ENCODE measurements at regions not wholly inside any gene's neighbourhood (a gene's known extent, or its start where the extent isn't known, plus 50 kb on each side); places are given as distances from the start of the nearest gene placed in this dataset.

GRCh38 chr5:118243613-118244012 lies 744.7 kb downstream of the DTWD2 start:
- TF ChIP-seq SUZ12 (IDR thresholded peaks at IDR 0.05; ENCODE audit: extremely low read depth, insufficient read depth, insufficient read length) (no peak), ZNF274 (IDR thresholded peaks at IDR 0.05; ENCODE audit: low read depth, low read length) (no peak), YY1 (IDR thresholded peaks at IDR 0.05; ENCODE audit: insufficient read depth, insufficient read length) (no peak)

Data from NT2/D1 (cell line).